Islet of Langerhans (tissue), 1 donor: ENCODE measurements at regions not wholly inside any gene's neighbourhood (a gene's known extent, or its start where the extent isn't known, plus 50 kb on each side); places are given as distances from the start of the nearest gene placed in this dataset.

Experiments
- FAIRE-seq: peaks from one replicate; lab custom pipeline; 2011; peaks lifted over from hg19 to GRCh38; lab: Jason Lieb, UNC

DNA sequence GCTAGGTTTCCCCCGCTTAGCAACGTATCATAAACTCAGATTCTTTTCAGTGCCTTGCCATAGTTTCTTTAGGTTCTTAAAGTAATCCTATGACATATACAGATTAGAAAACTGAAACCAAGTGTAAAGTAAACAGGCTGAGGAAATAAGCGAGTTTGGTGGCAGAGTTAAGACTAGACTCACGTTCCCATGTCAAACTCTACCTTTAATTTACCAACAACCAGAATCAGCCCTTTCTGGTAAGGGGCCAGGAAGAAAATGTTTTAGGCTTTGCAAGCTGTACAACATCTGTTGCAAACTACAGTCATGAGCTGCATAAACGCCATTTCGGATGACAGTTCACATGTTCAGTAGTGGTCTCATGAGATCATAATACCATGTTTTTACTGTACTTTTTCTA, 128.0 kb upstream of the PRICKLE2 start:
- no peak for FAIRE-seq

DNA sequence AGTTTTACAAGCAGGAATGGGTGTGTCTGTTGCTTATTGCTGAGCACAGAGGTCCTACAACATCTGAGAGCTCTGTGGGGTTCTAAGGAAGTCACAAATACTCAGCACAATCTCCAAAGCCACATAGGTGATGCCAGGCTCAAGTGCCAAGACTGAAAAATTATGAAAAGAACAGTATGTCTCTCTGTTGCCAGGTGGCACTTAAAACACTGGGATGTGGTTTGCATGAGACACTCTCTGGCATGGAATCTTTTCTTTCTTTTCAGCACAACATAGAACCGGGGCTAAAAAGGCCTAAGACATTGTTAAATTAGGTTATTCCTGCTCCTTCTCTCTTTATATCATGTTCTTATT, 127.3 kb upstream of the PRICKLE2 start:
- FAIRE-seq, result no peak

- no peak for FAIRE-seq
Observed at GRCh38 chr3:64351713-64352638, 126.7 kb upstream of the PRICKLE2 start.

DNA sequence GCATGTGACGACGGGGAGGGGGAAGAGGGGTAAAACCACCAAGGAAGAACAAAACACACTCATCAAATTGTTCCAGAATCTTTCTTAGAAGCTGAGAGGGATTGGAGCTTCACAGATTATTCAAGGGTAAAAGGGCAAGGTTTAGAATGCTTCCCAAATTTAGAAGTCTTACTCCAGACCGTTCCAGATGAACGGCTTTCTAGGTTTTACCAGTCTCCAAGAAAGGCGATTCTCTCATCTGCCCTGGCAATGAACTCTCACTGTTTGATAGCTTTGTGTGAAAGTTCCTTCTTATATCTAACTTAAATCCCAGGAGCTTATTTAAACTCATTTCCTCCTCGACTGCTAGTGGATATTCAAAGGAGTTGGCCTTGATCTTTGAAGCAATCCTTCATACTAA, 124.3 kb upstream of the PRICKLE2 start:
- no peak for FAIRE-seq

DNA sequence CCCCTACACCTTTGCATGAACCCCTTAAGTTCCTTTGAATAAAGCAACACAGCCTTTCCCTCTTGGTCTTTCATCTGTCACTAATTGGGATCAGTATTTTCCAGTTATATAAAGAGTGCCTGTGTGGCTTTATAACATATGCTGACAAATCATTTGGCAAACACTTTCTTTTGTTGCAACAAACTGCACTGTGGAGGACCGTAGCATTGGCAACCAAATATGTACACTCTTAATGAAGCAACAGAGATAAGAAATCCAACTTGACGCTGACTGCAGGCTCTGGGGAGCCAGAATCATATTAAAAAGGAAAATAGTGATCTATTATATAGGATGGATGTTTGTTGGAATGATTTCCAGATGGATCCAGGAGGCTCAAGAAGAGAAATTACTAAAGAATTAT, 120.1 kb upstream of the PRICKLE2 start:
- FAIRE-seq, result no peak

GRCh38 chr3:64344721-64345207, 119.5 kb upstream of the PRICKLE2 start:
- FAIRE-seq, result no peak

DNA sequence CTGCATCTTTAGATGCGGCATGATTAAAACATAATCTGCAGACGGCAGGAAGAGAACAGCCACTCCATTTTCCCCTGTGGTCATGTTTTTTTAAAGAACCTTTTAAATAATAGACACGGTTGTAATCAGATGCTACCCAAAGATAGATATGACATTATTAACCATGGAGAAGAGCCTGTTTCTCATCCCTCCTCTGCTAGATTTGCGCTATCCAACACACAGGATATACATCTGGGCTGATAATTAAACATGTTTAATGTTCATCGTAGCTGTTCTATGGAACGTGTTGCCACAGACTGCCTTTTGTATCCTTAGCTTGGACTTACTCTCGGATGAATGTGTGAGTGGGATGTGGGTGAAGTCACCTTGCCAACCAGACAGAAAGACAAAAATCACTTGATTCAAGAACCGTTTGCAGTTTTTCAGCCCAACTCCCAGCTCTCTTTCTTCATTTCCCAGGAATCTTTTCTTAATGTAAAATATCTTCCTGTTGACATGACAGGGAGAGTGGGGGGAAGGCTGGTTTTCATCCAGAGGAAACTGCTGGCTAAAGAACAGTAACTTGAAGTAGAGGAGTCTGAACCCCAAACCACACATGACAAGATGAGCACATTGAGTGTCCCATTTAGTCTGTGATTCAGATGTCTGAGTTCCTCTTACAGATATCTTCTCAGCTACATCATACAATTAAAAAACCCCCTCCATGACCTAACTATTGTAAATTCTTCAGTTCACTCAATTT, 118.6 kb upstream of the PRICKLE2 start:
- no peak for FAIRE-seq

DNA sequence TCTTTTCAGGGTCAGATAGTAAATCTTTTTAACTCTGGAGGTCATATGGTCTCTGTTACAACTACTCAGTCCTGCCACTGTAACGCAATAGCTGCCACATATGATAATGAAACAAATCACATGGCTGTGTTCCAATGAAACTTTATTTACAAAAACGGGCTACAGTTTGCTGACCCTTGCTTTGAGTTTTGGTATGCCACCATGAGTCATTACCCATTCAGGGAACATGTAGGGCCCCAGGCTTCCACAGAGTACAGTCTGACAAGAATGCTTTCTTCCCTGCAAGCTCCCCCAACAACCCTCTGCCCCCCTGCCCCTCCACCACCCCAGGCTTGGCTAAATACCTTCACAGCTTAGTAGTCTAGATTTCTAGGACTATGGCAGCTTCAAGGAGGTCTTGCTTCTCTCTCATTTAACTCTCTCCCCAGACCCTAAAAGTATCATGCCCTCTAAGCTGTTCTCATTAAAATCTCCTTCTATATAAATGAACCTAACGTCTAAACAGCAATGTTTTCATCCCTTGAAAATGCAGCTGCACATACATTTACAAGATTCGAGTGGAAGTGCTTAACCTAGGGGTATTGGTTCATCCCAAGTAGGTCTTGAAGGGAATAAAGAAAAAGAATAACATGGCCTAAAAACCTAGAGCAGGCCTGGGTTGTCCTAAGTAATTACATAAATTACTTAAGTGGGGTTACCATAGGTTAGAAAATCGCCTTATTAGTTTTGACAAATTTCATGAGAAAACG, 117.8 kb upstream of the PRICKLE2 start:
- no peak for FAIRE-seq

- FAIRE-seq, result no peak
Observed at GRCh38 chr3:64341296-64341695, 116.0 kb upstream of the PRICKLE2 start.

- FAIRE-seq, result no peak
Observed at GRCh38 chr3:64340641-64341101, 115.4 kb upstream of the PRICKLE2 start.

DNA sequence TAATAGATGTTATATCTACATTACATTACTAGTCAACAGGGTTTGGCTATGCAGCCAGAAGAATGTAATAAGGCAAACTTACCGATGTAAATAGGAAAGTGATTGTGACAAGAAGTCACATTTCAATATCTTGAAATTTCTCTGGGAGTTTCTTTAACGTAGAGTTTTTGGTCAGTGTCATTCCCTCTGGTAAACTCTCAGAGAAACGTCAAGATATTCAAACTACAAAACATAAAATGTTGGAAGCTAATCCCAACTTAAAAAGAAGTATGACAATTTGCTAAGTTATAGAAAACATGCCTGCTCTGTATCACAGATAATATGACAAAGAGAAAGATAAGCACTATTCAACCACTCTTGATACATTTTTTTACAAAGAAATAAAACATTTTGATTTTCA, 111.2 kb upstream of the PRICKLE2 start:
- peak; percentile 66 for FAIRE-seq

- no peak for FAIRE-seq
Observed at GRCh38 chr3:64332459-64333350, 107.4 kb upstream of the PRICKLE2 start.

GRCh38 chr3:64331605-64332004, 106.3 kb upstream of the PRICKLE2 start:
- FAIRE-seq, result no peak

DNA sequence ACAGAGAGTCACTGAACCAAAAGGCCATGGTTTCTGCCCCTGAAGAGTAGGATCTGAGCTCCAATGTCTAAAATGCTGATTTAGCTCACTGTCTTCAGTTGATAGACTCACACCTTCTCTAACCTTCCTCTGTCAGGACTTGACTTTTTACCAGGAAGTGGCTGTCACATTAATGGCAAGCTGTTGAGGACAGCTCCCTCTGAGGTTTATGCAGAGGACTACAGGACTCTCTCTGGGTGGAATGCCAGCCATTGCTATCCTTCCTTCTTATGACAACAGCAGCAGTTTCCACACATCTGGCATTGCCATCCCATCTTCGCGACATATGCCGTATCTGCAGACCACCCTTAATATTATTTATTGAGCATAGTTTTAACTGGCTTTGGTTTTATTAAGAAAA, 103.8 kb upstream of the PRICKLE2 start:
- no peak for FAIRE-seq

DNA sequence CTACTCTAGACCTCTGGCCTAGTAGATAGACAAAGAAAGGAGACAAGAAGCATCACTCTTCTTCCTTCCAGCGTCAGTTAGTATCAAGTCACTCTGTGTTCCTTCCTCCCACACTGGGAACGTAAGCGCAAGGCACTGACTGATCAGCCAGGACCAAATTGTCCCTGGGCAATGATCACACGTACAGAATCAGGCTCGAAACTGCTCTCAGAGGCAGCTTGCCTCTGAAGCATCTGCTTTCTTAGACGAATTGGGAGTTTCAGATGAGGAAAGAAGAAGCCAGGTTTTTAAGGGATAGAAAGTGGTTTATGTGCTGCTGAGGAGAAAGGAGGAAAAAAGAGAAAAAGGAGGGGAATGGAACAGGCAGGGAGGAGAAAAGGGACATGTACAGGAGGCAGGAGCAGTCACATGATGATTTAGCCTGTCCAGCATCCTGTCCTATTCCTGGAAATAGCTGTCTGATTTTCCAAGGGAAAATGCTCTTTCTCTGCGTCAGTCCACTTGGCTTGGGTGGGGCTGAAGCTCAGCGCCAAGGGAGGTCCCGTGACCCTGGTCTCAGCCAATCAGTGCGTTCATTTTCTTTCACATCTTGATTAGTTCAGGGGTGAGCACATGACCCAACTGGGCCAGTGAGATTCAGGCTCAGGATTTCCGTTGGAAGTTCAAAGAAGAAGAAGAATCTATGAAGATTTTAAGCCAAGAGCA, 102.0 kb upstream of the PRICKLE2 start:
- no peak for FAIRE-seq

DNA sequence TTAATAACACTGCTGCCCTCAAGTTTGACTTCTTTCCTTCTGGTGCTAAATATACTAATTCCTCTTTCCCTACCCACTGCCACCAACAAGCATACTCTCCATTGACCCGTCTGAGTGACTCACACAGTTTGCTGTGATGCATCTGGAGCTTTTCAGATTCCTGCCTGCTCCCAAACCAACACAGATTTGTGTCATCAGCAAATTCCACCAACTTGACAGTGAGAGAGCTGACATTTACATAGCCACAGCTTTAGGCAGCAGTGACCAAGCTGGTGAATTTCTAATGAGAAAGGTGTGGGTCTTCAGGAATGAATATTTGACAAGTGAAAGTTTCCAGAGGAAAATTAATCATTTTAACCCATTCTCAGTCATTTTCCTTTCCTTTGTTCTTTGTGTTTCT, 96.5 kb upstream of the PRICKLE2 start:
- FAIRE-seq, result no peak

- FAIRE-seq, result no peak
Observed at GRCh38 chr3:64319391-64319790, 94.1 kb upstream of the PRICKLE2 start.

DNA sequence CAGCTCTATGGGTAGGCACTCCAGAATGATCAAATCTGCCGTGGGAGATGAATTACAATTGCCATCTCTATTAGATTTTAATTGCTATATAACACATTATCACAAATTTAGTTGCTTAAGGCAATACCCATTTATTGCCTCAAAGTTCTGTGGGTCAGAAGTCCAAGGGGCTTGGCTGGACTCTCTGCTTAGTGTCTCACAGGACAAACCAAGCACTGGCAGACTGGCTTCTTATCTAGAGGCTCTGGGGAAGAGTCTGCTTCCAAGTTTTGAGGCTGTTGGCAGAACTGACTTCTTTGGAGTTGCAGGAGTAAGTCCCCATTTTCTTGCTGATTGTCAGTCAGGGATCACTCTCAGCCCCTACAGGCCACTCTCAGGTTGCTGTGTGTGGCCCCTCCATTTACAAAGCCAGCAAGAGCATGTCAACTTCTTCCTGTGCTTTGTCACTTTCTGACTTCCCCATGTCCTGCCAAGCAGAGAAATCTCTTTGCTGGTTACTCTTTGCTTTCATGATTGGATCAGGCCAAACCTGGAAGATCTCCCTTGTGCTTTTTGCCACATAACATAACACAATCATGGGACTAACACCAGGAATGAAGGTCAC, 93.5 kb upstream of the PRICKLE2 start:
- no peak for FAIRE-seq

- no peak for FAIRE-seq
Observed at GRCh38 chr3:64318001-64318400, 92.7 kb upstream of the PRICKLE2 start.

- no peak for FAIRE-seq
Observed at GRCh38 chr3:64316971-64317370, 91.7 kb upstream of the PRICKLE2 start.
